ENCODE measurements at regions not wholly inside any gene's neighbourhood (a gene's known extent, or its start where the extent isn't known, plus 50 kb on each side); places are given as distances from the start of the nearest gene placed in this dataset.

- TF ChIP-seq CTCF (IDR thresholded peaks at IDR 0.05) (no peak), TCF7L2 (IDR thresholded peaks at IDR 0.05; ENCODE audit: low read depth, low read length) (no peak), SIN3A (IDR thresholded peaks at IDR 0.05; ENCODE audit: borderline replicate concordance, insufficient read depth, low read depth, low read length) (no peak), REST (IDR thresholded peaks at IDR 0.05; ENCODE audit: insufficient read depth in 1 of 2, low read depth in 2 of 2, low read length in 1 of 2) (no peak), POLR2AphosphoS5 (IDR thresholded peaks at IDR 0.05; ENCODE audit: low read depth, low read length) (no peak)
- POLR2A ChIA-PET = no interaction called here
- no peaks in the 10 kb centered on the region; the same call in 1 of the 2 replicates for H3K4me1 ChIP-seq (ENCODE audit: control insufficient read depth, insufficient read depth, low read length)
- no peaks in the 10 kb centered on the region for H3K27me3 ChIP-seq (ENCODE audit: control insufficient read depth, insufficient read depth, low read length)
- DNase-seq (ENCODE audit: low read depth, low spot score) (no peak), ATAC-seq (no peak)
- no peak overlapping the region for H3K27ac ChIP-seq (ENCODE audit: low read length)
- BruUV-seq (replicated peaks) = no TSS peak
- H3K9me3 ChIP-seq (ENCODE audit: control insufficient read depth, insufficient read depth, low read depth, low read length) = no peaks in the 10 kb centered on the region
- intact Hi-C loops (cut with micrococcal nuclease; ENCODE audit: unreplicated experiment) (no loop called here), in situ Hi-C loops (cut with HindIII; ENCODE audit: low pct_unique_long_range_greater_than_20kb, low sequenced_read_pairs) (no loop called here)
- CTCF ChIA-PET = no interaction called here
- H3K4me3 ChIP-seq (ENCODE audit: low read depth in 2 of 2, low read length in 2 of 2) = no peak overlapping the region
- H3K36me3 ChIP-seq (ENCODE audit: control insufficient read depth, insufficient read depth, low read length) = no peaks in the 10 kb centered on the region
Measured at GRCh38 chr2:238505119-238505891, 78.6 kb downstream of the ASB1 start.

GRCh38 chr2:238505892-238506280 is 79.2 kb downstream of the ASB1 start:
- H3K27me3 ChIP-seq (ENCODE audit: control insufficient read depth, insufficient read depth, low read length) = no peaks in the 10 kb centered on the region
- in situ Hi-C loops (cut with HindIII; ENCODE audit: low pct_unique_long_range_greater_than_20kb, low sequenced_read_pairs) (no loop called here), intact Hi-C loops (cut with micrococcal nuclease; ENCODE audit: unreplicated experiment) (no loop called here)
- H3K27ac ChIP-seq (ENCODE audit: low read length) = no peak overlapping the region
- no peaks in the 10 kb centered on the region; the same call in 1 of the 2 replicates for H3K4me1 ChIP-seq (ENCODE audit: control insufficient read depth, insufficient read depth, low read length)
- ChIA-PET CTCF (no interaction called here), POLR2A (no interaction called here)
- DNase-seq (ENCODE audit: low read depth, low spot score) (no peak), ATAC-seq (no peak)
- TF ChIP-seq CTCF (IDR thresholded peaks at IDR 0.05) = no peak
- BruUV-seq (replicated peaks) = no TSS peak
- no peaks in the 10 kb centered on the region for H3K36me3 ChIP-seq (ENCODE audit: control insufficient read depth, insufficient read depth, low read length)
- no peak overlapping the region for H3K4me3 ChIP-seq (ENCODE audit: low read depth in 2 of 2, low read length in 2 of 2)
- no peaks in the 10 kb centered on the region for H3K9me3 ChIP-seq (ENCODE audit: control insufficient read depth, insufficient read depth, low read depth, low read length)
